Adrenal gland (tissue), 9 donors: ENCODE measurements at regions not wholly inside any gene's neighbourhood (a gene's known extent, or its start where the extent isn't known, plus 50 kb on each side); places are given as distances from the start of the nearest gene placed in this dataset.

Source experiments
- DNase-seq, 7 donors: peaks; one replicate each; pipeline ENCODE4 v3.0.0-alpha.2; 2019 to 2020
- H3K27ac ChIP-seq, 5 donors: fragments of 200-600 bp; sonication (generic) in 4 of 5; 1 replicate in 3 of 5; 2 replicates in 2 of 5; pipeline versions ENCODE4 v1.5.1 to v1.8.0; 2016 to 2020; ENCODE audit warnings: mild to moderate bottlenecking in 1 of 5
- H3K27me3 ChIP-seq: fragments of 200-600 bp; 2 replicates; pipeline ENCODE4 v1.8.0; 2021
- H3K36me3 ChIP-seq, 2 donors: fragments of 200-600 bp; replicated peaks in 1 of 2; 1 replicate in 1 of 2; 2 replicates in 1 of 2; pipeline versions ENCODE4 v1.5.1 to v1.8.0; 2018 to 2022
- H3K4me1 ChIP-seq, 2 donors: fragments of 200-600 bp; replicated peaks in 1 of 2; 1 replicate in 1 of 2; 2 replicates in 1 of 2; pipeline versions ENCODE4 v1.5.1 to v1.8.0; 2018 to 2021
- H3K4me3 ChIP-seq, 4 donors: fragments of 200-600 bp; sonication (generic) in 3 of 4; one replicate each; pipeline ENCODE4 v1.5.1; 2016 to 2018
- H3K9me3 ChIP-seq, 3 donors: fragments of 200-600 bp; sonication (generic) in 1 of 3; replicated peaks in 1 of 3; 1 replicate in 2 of 3; 2 replicates in 1 of 3; pipeline versions ENCODE4 v1.5.1 to v1.8.0; 2016 to 2021
- CTCF ChIP-seq, 6 experiments: fragments of 450-650 bp in 4 of 6; fragments of 200-600 bp in 2 of 6; sonication (generic) in 1 of 6; IDR thresholded peaks; 1 replicate in 5 of 6; 2 replicates in 1 of 6; pipeline versions ENCODE4 v1.5.1 to v1.8.0; 2016 to 2021; ENCODE audit warnings: antibody characterized with exemption in 6 of 6, mild to moderate bottlenecking in 2 of 6, moderate library complexity in 1 of 6
- POLR2A ChIP-seq, 2 donors: fragments of 450-650 bp; IDR thresholded peaks; one replicate each; pipeline ENCODE4 v1.6.1; 2017; ENCODE audit warnings: antibody characterized with exemption in 2 of 2, mild to moderate bottlenecking in 2 of 2, moderate library complexity in 1 of 2
- WGBS, 4 donors: extraction: QIAGEN DNeasy Blood & Tissue Kit in 2 of 4; methylation state at CpG; one replicate each; pipeline versions ENCODE4 v1.1.5 to v1.1.7; 2013 to 2017; 5-methylcytosine and 5-hydroxymethylcytosine counted together
- intact Hi-C, 2 donors: fragments of 100-400 bp; cut with DNase I; formaldehyde crosslinking; loops; one replicate each; pipeline versions ENCODE4 v1.14.1 to v1.15.0; 2022 to 2023
- donor health status: healthy with polysubstance abuse.
- donor health status: Bipolar disorder and iron deficiency.
- donor health status: DM: yes; HTN: yes; CAD: no.
- donor health status: DM: no; HTN: no; CAD: no.
- donor health status: DM: no; HTN: no; CAD: no.

DNA sequence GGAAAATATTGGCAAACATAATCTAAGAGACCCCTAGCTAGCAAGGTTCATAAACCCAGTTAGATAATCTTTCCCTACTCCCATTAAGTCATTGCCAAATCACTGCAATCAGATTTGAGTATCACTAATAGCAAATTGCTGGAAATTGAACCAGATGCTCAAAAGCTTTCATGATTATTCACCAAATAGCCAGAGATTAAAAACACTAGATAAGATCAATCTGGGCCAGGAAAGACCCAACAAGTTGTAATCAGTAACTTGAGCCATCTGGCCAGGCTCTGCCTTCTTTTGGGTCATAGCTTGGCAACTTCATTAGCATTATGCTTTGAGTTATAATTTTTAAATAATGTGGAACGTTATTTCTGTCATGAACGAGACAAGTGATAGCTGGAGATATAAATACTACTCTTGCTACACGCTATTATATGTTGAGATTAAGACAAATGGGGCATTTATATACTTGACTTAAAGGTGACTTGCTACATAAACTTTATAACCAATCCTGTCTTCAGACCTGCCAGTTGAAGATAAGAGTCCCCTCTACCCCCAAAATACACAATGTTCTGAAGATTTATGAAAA lies 196.6 kb upstream of the EDNRA start:
- H3K9me3 ChIP-seq = no peaks in the 10 kb centered on the region
- DNase-seq = no peak
- H3K4me3 ChIP-seq = no peak overlapping the region
- intact Hi-C loops = no loop called here
- no peaks in the 10 kb centered on the region for H3K4me1 ChIP-seq
- H3K27me3 ChIP-seq = no peaks in the 10 kb centered on the region
- H3K27ac ChIP-seq = no peak overlapping the region
- WGBS, 4 donors = 34 to 69% (median 50%) methylated on average over 3 of the region's 3 CpGs
- no peaks in the 10 kb centered on the region for H3K36me3 ChIP-seq
- TF ChIP-seq CTCF (IDR thresholded peaks at IDR 0.05) (no peak), POLR2A (IDR thresholded peaks at IDR 0.05) (no peak)

- Histone ChIP-seq H3K27me3 (no peaks in the 10 kb centered on the region), H3K9me3 (no peaks in the 10 kb centered on the region), H3K4me1 (no peaks in the 10 kb centered on the region), H3K27ac (no peak overlapping the region), H3K4me3 (no peak overlapping the region), H3K36me3 (no peaks in the 10 kb centered on the region)
- 56 to 75% (median 64%) methylated on average over 1 of the region's 1 CpG for WGBS, 4 donors
- TF ChIP-seq POLR2A (IDR thresholded peaks at IDR 0.05) (no peak), CTCF (IDR thresholded peaks at IDR 0.05) (no peak)
- intact Hi-C loops = no loop called here
- DNase-seq = no peak
Observed at GRCh38 chr4:147284935-147285334, 196.0 kb upstream of the EDNRA start.

GRCh38 chr4:147285751-147286150 lies 195.1 kb upstream of the EDNRA start:
- 75 to 85% (median 80%) methylated on average over 4 of the region's 4 CpGs for WGBS, 4 donors
- no peak for DNase-seq
- no peak overlapping the region for H3K4me3 ChIP-seq
- intact Hi-C loops = no loop called here
- H3K27ac ChIP-seq = no peak overlapping the region
- H3K4me1 ChIP-seq = no peaks in the 10 kb centered on the region
- TF ChIP-seq POLR2A (IDR thresholded peaks at IDR 0.05) = no peak
- TF ChIP-seq CTCF (IDR thresholded peaks at IDR 0.05) = no peak
- no peaks in the 10 kb centered on the region for H3K9me3 ChIP-seq
- no peaks in the 10 kb centered on the region for H3K36me3 ChIP-seq
- no peaks in the 10 kb centered on the region for H3K27me3 ChIP-seq

DNA sequence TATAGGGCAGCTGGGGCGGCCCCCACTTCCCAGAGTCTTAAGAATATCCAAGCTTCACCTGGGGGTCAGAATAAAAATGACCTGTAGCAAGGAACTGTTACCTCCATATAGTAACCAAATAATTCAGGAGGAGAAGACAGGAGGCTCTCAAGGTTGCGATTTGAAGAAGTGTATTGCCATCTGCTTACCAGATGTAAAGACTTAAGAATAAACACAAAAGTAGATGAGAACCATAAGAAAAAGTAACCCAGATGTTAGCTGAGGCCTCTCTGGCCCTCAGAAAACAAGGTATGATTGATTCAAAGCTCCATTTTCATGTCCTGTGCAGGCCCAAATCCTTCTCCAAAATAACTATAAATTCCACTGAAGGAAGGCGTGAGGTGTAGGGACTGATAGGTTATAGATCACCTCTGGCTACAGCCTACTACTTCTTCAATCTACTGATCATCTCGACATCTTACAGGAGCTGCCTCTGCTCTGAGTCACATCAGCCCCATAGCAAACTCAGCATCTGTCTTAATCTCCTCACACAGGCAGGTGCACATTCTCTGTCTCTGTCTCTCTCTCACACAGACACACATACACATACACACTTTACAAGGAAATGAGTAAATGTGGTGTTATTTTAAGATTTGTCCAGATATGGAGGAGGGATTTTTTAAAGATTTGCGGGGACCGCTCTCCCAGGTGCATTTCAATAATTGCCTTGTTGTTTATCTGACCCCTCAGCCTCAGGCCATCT lies 193.9 kb upstream of the EDNRA start:
- Histone ChIP-seq H3K4me3 (no peak overlapping the region), H3K27me3 (no peaks in the 10 kb centered on the region), H3K9me3 (no peaks in the 10 kb centered on the region), H3K36me3 (no peaks in the 10 kb centered on the region), H3K27ac (peak overlapping the region in 1 of 5 donors; percentile 16), H3K4me1 (no peaks in the 10 kb centered on the region)
- intact Hi-C loops = no loop called here
- no peak for TF ChIP-seq CTCF (IDR thresholded peaks at IDR 0.05)
- TF ChIP-seq POLR2A (IDR thresholded peaks at IDR 0.05) = no peak
- DNase-seq = no peak
- WGBS, 4 donors = 73 to 82% (median 79%) methylated on average over 6 of the region's 6 CpGs
